WERI-Rb-1 (cell line): ENCODE measurements at regions not wholly inside any gene's neighbourhood (a gene's known extent, or its start where the extent isn't known, plus 50 kb on each side); places are given as distances from the start of the nearest gene placed in this dataset.
"Not testable (repeated sequence)": the region's sequence is repeated elsewhere in the genome, so short reads cannot be mapped to it uniquely, and the experiment has no call there.

Experiments
- DNase-seq: peaks from one replicate; pipeline ENCODE4 v3.0.0-alpha.2; 2020
- H3K27ac ChIP-seq: fragments of 250-450 bp; sonication (Bioruptor Pico); 2 replicates; pipeline ENCODE4 v1.5.1; 2020; ENCODE audit warnings: mild to moderate bottlenecking, moderate library complexity
- H3K27me3 ChIP-seq: fragments of 250-450 bp; sonication (Bioruptor Pico); 2 replicates; pipeline ENCODE4 v1.5.1; 2021; ENCODE audit warnings: mild to moderate bottlenecking, low read depth, moderate library complexity; ENCODE audit not compliant: insufficient read depth, severe bottlenecking
- H3K36me3 ChIP-seq: fragments of 250-450 bp; sonication (Bioruptor Pico); 2 replicates; pipeline ENCODE4 v1.5.1; 2020; ENCODE audit warnings: mild to moderate bottlenecking, moderate library complexity
- H3K4me3 ChIP-seq: 2 replicates; pipeline ENCODE4 v1.5.1; 2011; ENCODE audit warnings: low read depth, mild to moderate bottlenecking, control low read depth, low read length
- H3K9me3 ChIP-seq: fragments of 250-450 bp; sonication (Bioruptor Pico); 2 replicates; pipeline ENCODE4 v1.5.1; 2021; ENCODE audit warnings: mild to moderate bottlenecking, moderate library complexity; ENCODE audit not compliant: severe bottlenecking
- CTCF ChIP-seq: IDR thresholded peaks from 2 replicates; pipeline ENCODE4 v1.5.1; 2011; ENCODE audit warnings: low read depth, mild to moderate bottlenecking, control low read depth, inconsistent platforms, low read length

DNA sequence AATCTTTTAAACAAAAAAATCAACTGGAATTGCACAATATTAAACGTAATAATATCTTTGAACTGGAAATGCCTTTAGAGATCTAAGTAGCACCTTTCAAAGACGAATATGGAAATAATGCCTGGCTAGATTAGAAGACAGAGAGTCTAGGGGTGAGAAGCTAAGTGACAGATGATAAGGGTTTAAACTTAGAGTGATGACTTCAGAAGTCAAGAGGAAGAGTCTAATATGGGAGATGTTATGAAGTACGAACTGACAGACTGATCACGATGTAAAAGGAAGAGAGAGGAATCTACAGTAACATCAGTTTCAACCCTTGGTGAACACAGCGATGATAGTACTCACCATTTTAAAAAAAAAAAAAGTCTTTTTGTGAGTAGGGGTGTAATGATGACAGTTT is 57.9 kb downstream of the HINT1 start:
- Histone ChIP-seq H3K36me3 (no peaks in the 10 kb centered on the region), H3K27ac (no peak overlapping the region), H3K27me3 (no peaks in the 10 kb centered on the region), H3K9me3 (no peaks in the 10 kb centered on the region), H3K4me3 (no peak overlapping the region)
- no peak for TF ChIP-seq CTCF
- no peak for DNase-seq

DNA sequence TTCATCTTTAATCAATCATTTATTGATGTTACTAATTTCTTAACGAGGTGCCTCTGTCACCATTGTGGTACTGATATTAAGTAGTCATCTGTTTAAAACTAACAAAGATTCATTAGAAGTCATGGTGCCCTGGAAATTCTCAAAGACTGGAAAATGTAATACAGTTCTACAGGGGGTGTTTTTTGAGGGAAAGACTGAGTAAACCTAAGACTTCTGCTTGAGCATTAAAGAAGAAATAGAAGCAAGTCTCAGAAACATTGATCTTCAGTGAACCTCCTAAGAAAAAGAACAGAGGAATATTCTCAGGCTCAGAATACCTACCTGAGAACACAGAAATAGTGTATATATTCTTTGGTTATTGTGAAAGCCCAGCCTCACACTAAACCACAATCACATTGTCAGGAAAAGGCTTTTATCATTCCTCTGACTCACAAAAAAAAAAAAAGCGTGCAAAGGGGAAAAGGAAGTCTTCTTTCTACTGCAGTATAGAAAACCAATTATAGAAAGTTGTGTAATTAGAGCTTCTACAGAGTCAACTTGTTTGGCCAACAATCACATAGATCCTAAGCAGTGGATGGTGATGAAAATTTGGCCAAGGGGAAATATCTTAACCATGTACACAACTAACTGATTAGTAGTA is 60.8 kb downstream of the HINT1 start:
- no peak for TF ChIP-seq CTCF
- no peak overlapping the region for H3K27ac ChIP-seq
- no peak for DNase-seq

GRCh38 chr5:131096774-131097710 is 68.0 kb downstream of the HINT1 start:
- no peaks in the 10 kb centered on the region for H3K36me3 ChIP-seq
- no peaks in the 10 kb centered on the region for H3K9me3 ChIP-seq
- no peak overlapping the region for H3K27ac ChIP-seq
- no peak overlapping the region for H3K4me3 ChIP-seq
- H3K27me3 ChIP-seq, result no peaks in the 10 kb centered on the region
- no peak for DNase-seq
- TF ChIP-seq CTCF, result no peak

More for the DNA sequence above, 60.8 kb downstream of the HINT1 start:
- Histone ChIP-seq H3K4me3 (no peak overlapping the region), H3K36me3 (no peaks in the 10 kb centered on the region), H3K27me3 (no peaks in the 10 kb centered on the region), H3K9me3 (no peaks in the 10 kb centered on the region)

- not testable (repeated sequence) for H3K27ac ChIP-seq, DNase-seq, H3K9me3 ChIP-seq, H3K36me3 ChIP-seq, H3K4me3 ChIP-seq, H3K27me3 ChIP-seq
Observed at GRCh38 chr5:131095561-131095960, 69.5 kb downstream of the HINT1 start.

DNA sequence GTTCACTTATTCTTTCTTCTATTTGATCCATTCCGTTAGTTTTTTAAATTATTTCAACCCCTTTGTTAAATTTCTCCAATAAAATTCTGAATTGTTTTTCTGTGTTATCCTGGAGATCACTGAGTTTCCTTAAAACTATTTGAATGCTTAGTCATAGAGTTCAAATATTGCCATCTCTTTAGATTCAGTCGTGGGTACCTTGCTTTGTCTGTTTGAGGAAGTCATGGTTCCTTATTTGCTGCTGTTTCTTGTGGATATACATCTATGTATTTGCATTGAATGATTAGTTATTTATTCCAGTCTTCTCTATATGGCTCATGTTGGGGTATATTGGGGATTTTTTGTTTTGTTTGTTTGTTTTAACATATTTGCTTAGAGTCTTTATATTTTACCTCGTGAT is 80.6 kb downstream of the HINT1 start:
- Histone ChIP-seq H3K9me3 (peaks cover 6% of the 10 kb centered on the region), H3K27ac (no peak overlapping the region), H3K36me3 (no peaks in the 10 kb centered on the region), H3K27me3 (no peaks in the 10 kb centered on the region), H3K4me3 (no peak overlapping the region)
- no peak for DNase-seq
- no peak for TF ChIP-seq CTCF

GRCh38 chr5:131081913-131082488 is 83.1 kb downstream of the HINT1 start:
- H3K27ac ChIP-seq, result no peak overlapping the region
- H3K4me3 ChIP-seq, result no peak overlapping the region
- H3K27me3 ChIP-seq, result no peaks in the 10 kb centered on the region
- no peak for TF ChIP-seq CTCF
- H3K9me3 ChIP-seq, result no peaks in the 10 kb centered on the region
- no peaks in the 10 kb centered on the region for H3K36me3 ChIP-seq
- DNase-seq, result no peak
